ENCODE measurements at regions not wholly inside any gene's neighbourhood (a gene's known extent, or its start where the extent isn't known, plus 50 kb on each side); places are given as distances from the start of the nearest gene placed in this dataset.

DNA sequence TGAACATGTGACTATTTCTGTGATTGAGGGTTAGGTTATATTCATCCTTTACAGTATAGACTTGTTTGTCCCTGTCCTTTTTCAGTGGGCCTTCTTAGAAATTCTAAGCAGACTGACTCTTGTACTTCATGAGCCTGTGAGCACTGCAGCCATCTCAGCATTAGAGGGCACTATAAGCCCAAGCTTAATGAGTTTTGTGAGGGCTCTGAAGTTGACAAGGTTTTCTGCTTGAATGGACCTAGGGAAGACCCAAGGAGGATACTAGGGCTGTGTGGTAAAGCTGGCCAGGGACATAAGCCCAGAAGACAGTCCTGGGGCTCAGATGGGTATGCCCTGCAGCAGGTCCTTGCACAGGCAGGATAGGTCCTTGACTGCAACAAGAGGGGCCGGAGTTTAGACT is 126.5 kb downstream of the MRPS30 start:
- Mint-ChIP-seq H3K4me3 (ENCODE audit: unreplicated experiment) (no peak overlapping the region), H3K27ac (ENCODE audit: unreplicated experiment) (no peak overlapping the region), H3K27me3 (ENCODE audit: unreplicated experiment) (peaks cover 4% of the 10 kb centered on the region), H3K4me1 (ENCODE audit: low read depth, unreplicated experiment) (no peaks in the 10 kb centered on the region), H3K9me3 (ENCODE audit: unreplicated experiment) (peaks cover 2% of the 10 kb centered on the region), H3K36me3 (ENCODE audit: unreplicated experiment) (peaks cover 8% of the 10 kb centered on the region)
- TF ChIP-seq, protein P1, sequence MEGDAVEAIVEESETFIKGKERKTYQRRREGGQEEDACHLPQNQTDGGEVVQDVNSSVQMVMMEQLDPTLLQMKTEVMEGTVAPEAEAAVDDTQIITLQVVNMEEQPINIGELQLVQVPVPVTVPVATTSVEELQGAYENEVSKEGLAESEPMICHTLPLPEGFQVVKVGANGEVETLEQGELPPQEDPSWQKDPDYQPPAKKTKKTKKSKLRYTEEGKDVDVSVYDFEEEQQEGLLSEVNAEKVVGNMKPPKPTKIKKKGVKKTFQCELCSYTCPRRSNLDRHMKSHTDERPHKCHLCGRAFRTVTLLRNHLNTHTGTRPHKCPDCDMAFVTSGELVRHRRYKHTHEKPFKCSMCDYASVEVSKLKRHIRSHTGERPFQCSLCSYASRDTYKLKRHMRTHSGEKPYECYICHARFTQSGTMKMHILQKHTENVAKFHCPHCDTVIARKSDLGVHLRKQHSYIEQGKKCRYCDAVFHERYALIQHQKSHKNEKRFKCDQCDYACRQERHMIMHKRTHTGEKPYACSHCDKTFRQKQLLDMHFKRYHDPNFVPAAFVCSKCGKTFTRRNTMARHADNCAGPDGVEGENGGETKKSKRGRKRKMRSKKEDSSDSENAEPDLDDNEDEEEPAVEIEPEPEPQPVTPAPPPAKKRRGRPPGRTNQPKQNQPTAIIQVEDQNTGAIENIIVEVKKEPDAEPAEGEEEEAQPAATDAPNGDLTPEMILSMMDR (IDR thresholded peaks at IDR 0.05; ENCODE audit: partially characterized antibody, unreplicated experiment) = no peak
- DNase-seq = no peak

DNA sequence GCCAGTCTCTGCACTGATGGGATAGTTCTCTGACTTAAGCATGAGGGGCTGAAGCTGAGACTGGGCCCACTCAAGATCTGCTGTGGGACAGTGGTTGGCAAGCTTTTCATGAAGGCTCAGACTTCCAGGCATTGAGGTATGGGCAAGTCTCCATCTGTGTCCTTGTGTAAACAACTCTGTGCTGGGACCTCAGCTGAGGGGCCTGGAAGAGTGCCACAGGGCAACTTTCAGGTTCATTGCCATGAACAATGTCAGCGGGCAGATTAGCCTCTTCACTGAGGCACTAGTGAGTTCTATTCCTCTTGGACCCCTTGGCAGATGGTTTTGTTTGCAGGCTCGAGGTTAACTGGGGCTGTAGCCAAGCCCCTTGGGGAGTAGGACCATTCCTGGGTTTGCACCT is 127.1 kb downstream of the MRPS30 start:
- TF ChIP-seq, protein P1 (IDR thresholded peaks at IDR 0.05; ENCODE audit: partially characterized antibody, unreplicated experiment) = no peak
- Mint-ChIP-seq H3K27me3 (ENCODE audit: unreplicated experiment) (peaks cover 4% of the 10 kb centered on the region), H3K4me1 (ENCODE audit: low read depth, unreplicated experiment) (peaks cover 3% of the 10 kb centered on the region), H3K4me3 (ENCODE audit: unreplicated experiment) (no peak overlapping the region), H3K36me3 (ENCODE audit: unreplicated experiment) (peaks cover 8% of the 10 kb centered on the region), H3K9me3 (ENCODE audit: unreplicated experiment) (peaks cover 7% of the 10 kb centered on the region), H3K27ac (ENCODE audit: unreplicated experiment) (no peak overlapping the region)
- DNase-seq = no peak

- TF ChIP-seq, protein P1 (IDR thresholded peaks at IDR 0.05; ENCODE audit: partially characterized antibody, unreplicated experiment) = no peak
- Mint-ChIP-seq H3K27me3 (ENCODE audit: unreplicated experiment) (peaks cover 6% of the 10 kb centered on the region), H3K36me3 (ENCODE audit: unreplicated experiment) (peaks cover 8% of the 10 kb centered on the region), H3K4me1 (ENCODE audit: low read depth, unreplicated experiment) (peaks cover 17% of the 10 kb centered on the region), H3K9me3 (ENCODE audit: unreplicated experiment) (peaks cover 8% of the 10 kb centered on the region), H3K4me3 (ENCODE audit: unreplicated experiment) (no peak overlapping the region), H3K27ac (ENCODE audit: unreplicated experiment) (no peak overlapping the region)
- no peak for DNase-seq
Observed at GRCh38 chr5:44942524-44943001, 133.8 kb downstream of the MRPS30 start.

- H3K4me1 Mint-ChIP-seq (ENCODE audit: low read depth, unreplicated experiment) = peaks cover 17% of the 10 kb centered on the region
- no peak overlapping the region for H3K4me3 Mint-ChIP-seq (ENCODE audit: unreplicated experiment)
- H3K36me3 Mint-ChIP-seq (ENCODE audit: unreplicated experiment) = peaks cover 8% of the 10 kb centered on the region
- TF ChIP-seq, protein P1 (IDR thresholded peaks at IDR 0.05; ENCODE audit: partially characterized antibody, unreplicated experiment) = no peak
- peaks cover 6% of the 10 kb centered on the region for H3K27me3 Mint-ChIP-seq (ENCODE audit: unreplicated experiment)
- H3K9me3 Mint-ChIP-seq (ENCODE audit: unreplicated experiment) = peaks cover 8% of the 10 kb centered on the region
- H3K27ac Mint-ChIP-seq (ENCODE audit: unreplicated experiment) = no peak overlapping the region
- DNase-seq = no peak
Observed at GRCh38 chr5:44943647-44944046, 134.9 kb downstream of the MRPS30 start.

GRCh38 chr5:44945743-44946142 is 137.0 kb downstream of the MRPS30 start:
- H3K36me3 Mint-ChIP-seq (ENCODE audit: unreplicated experiment) = no peaks in the 10 kb centered on the region
- TF ChIP-seq, protein P1 (IDR thresholded peaks at IDR 0.05; ENCODE audit: partially characterized antibody, unreplicated experiment) = no peak
- no peak overlapping the region for H3K27ac Mint-ChIP-seq (ENCODE audit: unreplicated experiment)
- no peak overlapping the region for H3K4me3 Mint-ChIP-seq (ENCODE audit: unreplicated experiment)
- H3K4me1 Mint-ChIP-seq (ENCODE audit: low read depth, unreplicated experiment) = peaks cover 14% of the 10 kb centered on the region
- peaks cover 2% of the 10 kb centered on the region for H3K27me3 Mint-ChIP-seq (ENCODE audit: unreplicated experiment)
- no peak for DNase-seq
- peaks cover 4% of the 10 kb centered on the region for H3K9me3 Mint-ChIP-seq (ENCODE audit: unreplicated experiment)
